Endothelial cell (in vitro differentiated cells): ENCODE measurements at regions not wholly inside any gene's neighbourhood (a gene's known extent, or its start where the extent isn't known, plus 50 kb on each side); places are given as distances from the start of the nearest gene placed in this dataset.

Source experiments
- DNase-seq: peaks from one replicate; pipeline ENCODE4 v3.0.0; 2021; ENCODE audit warnings: low spot score
- H3K27ac Mint-ChIP-seq: one replicate; pipeline ENCODE4 v1.8.0; 2021; ENCODE audit warnings: mixed read lengths, inconsistent platforms; ENCODE audit not compliant: unreplicated experiment
- H3K27me3 Mint-ChIP-seq: one replicate; pipeline ENCODE4 v1.8.0; 2021; ENCODE audit warnings: mild to moderate bottlenecking, moderate library complexity, mixed read lengths, inconsistent platforms; ENCODE audit not compliant: unreplicated experiment
- H3K36me3 Mint-ChIP-seq: one replicate; pipeline ENCODE4 v1.8.0; 2021; ENCODE audit warnings: mild to moderate bottlenecking, low read depth, mixed read lengths, inconsistent platforms; ENCODE audit not compliant: unreplicated experiment
- H3K4me1 Mint-ChIP-seq: one replicate; pipeline ENCODE4 v1.8.0; 2021; ENCODE audit warnings: mild to moderate bottlenecking, mixed read lengths, inconsistent platforms; ENCODE audit not compliant: unreplicated experiment
- H3K4me3 Mint-ChIP-seq: one replicate; pipeline ENCODE4 v1.8.0; 2021; ENCODE audit warnings: mild to moderate bottlenecking, mixed read lengths, inconsistent platforms; ENCODE audit not compliant: unreplicated experiment
- H3K9me3 Mint-ChIP-seq: one replicate; pipeline ENCODE4 v1.8.0; 2021; ENCODE audit warnings: mixed read lengths, inconsistent platforms; ENCODE audit not compliant: unreplicated experiment
- CTCF ChIP-seq: fragments of 200-600 bp; sonication (generic); IDR thresholded peaks from one replicate; pipeline ENCODE4 v1.5.0; 2021; ENCODE audit warnings: antibody characterized with exemption; ENCODE audit not compliant: unreplicated experiment

GRCh38 chr10:128908499-128908898 is 558.5 kb upstream of the MGMT start:
- H3K27me3 Mint-ChIP-seq = no peaks in the 10 kb centered on the region
- H3K4me3 Mint-ChIP-seq = no peak overlapping the region
- TF ChIP-seq CTCF = no peak
- peaks cover 6% of the 10 kb centered on the region for H3K4me1 Mint-ChIP-seq
- no peak for DNase-seq
- H3K9me3 Mint-ChIP-seq = no peaks in the 10 kb centered on the region
- H3K36me3 Mint-ChIP-seq = no peaks in the 10 kb centered on the region
- H3K27ac Mint-ChIP-seq = no peak overlapping the region

- H3K9me3 Mint-ChIP-seq = no peaks in the 10 kb centered on the region
- no peaks in the 10 kb centered on the region for H3K36me3 Mint-ChIP-seq
- DNase-seq = no peak
- no peak overlapping the region for H3K4me3 Mint-ChIP-seq
- peaks cover 5% of the 10 kb centered on the region for H3K27me3 Mint-ChIP-seq
- H3K27ac Mint-ChIP-seq = no peak overlapping the region
- H3K4me1 Mint-ChIP-seq = peaks cover 11% of the 10 kb centered on the region
- TF ChIP-seq CTCF = no peak
These were observed 554.3 kb upstream of the MGMT start for GRCh38 chr10:128912568-128913311.

GRCh38 chr10:128914681-128915080 is 552.4 kb upstream of the MGMT start:
- Mint-ChIP-seq H3K4me1 (peaks cover 7% of the 10 kb centered on the region), H3K4me3 (no peak overlapping the region), H3K27me3 (peaks cover 5% of the 10 kb centered on the region), H3K36me3 (no peaks in the 10 kb centered on the region), H3K9me3 (no peaks in the 10 kb centered on the region), H3K27ac (no peak overlapping the region)
- TF ChIP-seq CTCF = no peak
- DNase-seq = no peak

- no peak for TF ChIP-seq CTCF
- Mint-ChIP-seq H3K9me3 (no peaks in the 10 kb centered on the region), H3K4me1 (peaks cover 7% of the 10 kb centered on the region), H3K27ac (no peak overlapping the region), H3K27me3 (peaks cover 5% of the 10 kb centered on the region), H3K4me3 (no peak overlapping the region), H3K36me3 (no peaks in the 10 kb centered on the region)
- DNase-seq = no peak
These were observed 551.4 kb upstream of the MGMT start for GRCh38 chr10:128915630-128916029.

GRCh38 chr10:128916383-128916782 is 550.7 kb upstream of the MGMT start:
- DNase-seq = no peak
- no peak for TF ChIP-seq CTCF
- Mint-ChIP-seq H3K36me3 (no peaks in the 10 kb centered on the region), H3K4me1 (peaks cover 7% of the 10 kb centered on the region), H3K27me3 (peaks cover 5% of the 10 kb centered on the region), H3K4me3 (no peak overlapping the region), H3K27ac (no peak overlapping the region), H3K9me3 (no peaks in the 10 kb centered on the region)
